Naive B cell (primary cell): ENCODE measurements at regions not wholly inside any gene's neighbourhood (a gene's known extent, or its start where the extent isn't known, plus 50 kb on each side); places are given as distances from the start of the nearest gene placed in this dataset.

Experiments used
- ATAC-seq, 2 donors: fragments of 150-1000 bp; cut with Tn5 transposase; 2 replicates each; pipeline ENCODE4 v1.10.0; 2021; ENCODE audit warnings: low read depth in 2 of 2, mild to moderate bottlenecking in 2 of 2, moderate library complexity in 2 of 2
- DNase-seq: peaks from one replicate; pipeline ENCODE4 v3.0.0; 2022
- H3K27ac Mint-ChIP-seq, 6 donors: one replicate each; pipeline ENCODE4 v1.8.0; 2020 to 2022; ENCODE audit warnings: mild to moderate bottlenecking in 6 of 6, mixed read lengths in 6 of 6, moderate library complexity in 5 of 6, inconsistent platforms in 2 of 6
- H3K27me3 Mint-ChIP-seq, 3 donors: one replicate each; pipeline ENCODE4 v1.8.0; 2021 to 2022; ENCODE audit warnings: mixed read lengths in 3 of 3, mild to moderate bottlenecking in 1 of 3
- H3K36me3 Mint-ChIP-seq, 2 donors: one replicate each; pipeline ENCODE4 v1.8.0; 2020 to 2022; ENCODE audit warnings: mixed read lengths in 2 of 2, inconsistent platforms in 1 of 2, mild to moderate bottlenecking in 1 of 2
- H3K4me1 Mint-ChIP-seq, 3 donors: one replicate each; pipeline ENCODE4 v1.8.0; 2020 to 2022; ENCODE audit warnings: mixed read lengths in 3 of 3, inconsistent platforms in 1 of 3, mild to moderate bottlenecking in 1 of 3, moderate library complexity in 1 of 3
- H3K4me3 Mint-ChIP-seq, 8 donors: one replicate each; pipeline ENCODE4 v1.8.0; 2020 to 2022; ENCODE audit warnings: mild to moderate bottlenecking in 8 of 8, mixed read lengths in 8 of 8, moderate library complexity in 8 of 8, inconsistent platforms in 2 of 8
- H3K9me3 Mint-ChIP-seq, 7 donors: one replicate each; pipeline ENCODE4 v1.8.0; 2020 to 2022; ENCODE audit warnings: mixed read lengths in 7 of 7, mild to moderate bottlenecking in 5 of 7, inconsistent platforms in 2 of 7, moderate library complexity in 1 of 7

DNA sequence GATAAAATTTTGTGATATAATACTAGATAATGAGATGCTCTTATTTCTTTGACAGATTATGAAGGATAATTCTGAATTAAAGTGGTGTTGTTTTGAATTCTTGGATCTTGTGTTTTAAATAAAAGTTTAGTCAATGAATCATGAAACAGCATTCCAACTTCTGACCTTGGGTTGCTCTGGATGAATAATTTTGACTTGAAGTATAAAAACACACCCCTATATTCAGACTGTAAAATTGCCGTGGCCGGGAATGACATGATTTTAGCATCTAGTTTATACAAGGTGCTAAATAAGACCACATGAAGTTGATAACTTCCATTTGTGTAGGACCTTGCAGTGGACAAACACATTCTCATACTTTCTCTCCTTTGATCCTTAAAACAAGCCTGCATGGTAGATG lies 67.2 kb upstream of the DAP start:
- Mint-ChIP-seq H3K27ac (no peak overlapping the region), H3K27me3 (peaks cover 0 to 33% (median 16%) of the 10 kb centered on the region in 3 donors), H3K4me1 (peaks cover 0 to 6% (median 0%) of the 10 kb centered on the region in 3 donors), H3K36me3 (no peaks in the 10 kb centered on the region), H3K4me3 (no peak overlapping the region), H3K9me3 (no peaks in the 10 kb centered on the region)
- no peak for ATAC-seq
- DNase-seq = no peak

DNA sequence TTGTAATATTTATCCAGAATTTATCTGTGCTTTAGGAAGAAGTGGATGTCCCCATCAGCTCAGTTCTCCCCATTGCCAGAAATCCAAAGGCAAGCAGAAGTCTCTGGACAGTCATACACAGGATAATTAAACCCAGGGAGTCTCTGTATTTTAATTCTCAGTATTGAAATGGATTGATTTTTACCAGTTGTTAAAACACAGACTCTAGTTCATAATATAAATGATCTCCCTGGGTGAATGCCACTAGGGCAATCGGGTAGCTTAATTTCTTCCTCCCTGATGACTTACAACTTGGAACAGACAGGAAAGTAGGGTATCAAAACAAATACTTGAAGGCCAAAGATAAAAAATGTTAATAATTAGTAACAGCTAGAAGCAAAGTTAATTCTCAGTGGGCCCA lies 66.5 kb upstream of the DAP start:
- DNase-seq = no peak
- Mint-ChIP-seq H3K27ac (no peak overlapping the region), H3K36me3 (no peaks in the 10 kb centered on the region), H3K4me1 (peaks cover 0 to 6% (median 0%) of the 10 kb centered on the region in 3 donors), H3K4me3 (no peak overlapping the region), H3K9me3 (no peaks in the 10 kb centered on the region), H3K27me3 (peaks cover 2 to 34% (median 21%) of the 10 kb centered on the region in 3 donors)
- ATAC-seq = no peak

DNA sequence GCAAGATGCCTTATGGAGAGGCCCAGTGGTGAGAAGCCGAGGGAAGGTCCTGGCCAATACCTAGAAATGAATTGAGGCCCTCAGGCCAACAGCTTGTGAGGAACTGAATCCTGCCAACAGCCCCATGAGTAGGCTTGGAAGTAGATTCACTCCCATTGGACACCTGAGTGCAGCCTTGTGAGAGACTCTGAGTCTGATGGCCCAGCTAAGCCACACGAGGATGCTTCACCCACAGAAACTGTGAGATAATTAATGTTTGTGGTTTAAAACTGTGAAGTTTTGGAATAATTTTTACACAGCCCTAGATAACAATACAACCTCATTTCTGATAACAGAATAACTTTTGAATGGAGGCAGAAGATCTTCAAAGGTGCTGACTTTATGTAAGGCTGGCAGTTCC lies 65.9 kb upstream of the DAP start:
- DNase-seq (no peak), ATAC-seq (no peak)
- H3K4me1 Mint-ChIP-seq = peaks cover 0 to 6% (median 0%) of the 10 kb centered on the region in 3 donors
- peak overlapping the region in 1 of 6 donors; percentile 3 for H3K27ac Mint-ChIP-seq
- H3K9me3 Mint-ChIP-seq = no peaks in the 10 kb centered on the region
- peaks cover 4 to 33% (median 20%) of the 10 kb centered on the region in 3 donors for H3K27me3 Mint-ChIP-seq
- H3K4me3 Mint-ChIP-seq = no peak overlapping the region
- no peaks in the 10 kb centered on the region for H3K36me3 Mint-ChIP-seq

DNA sequence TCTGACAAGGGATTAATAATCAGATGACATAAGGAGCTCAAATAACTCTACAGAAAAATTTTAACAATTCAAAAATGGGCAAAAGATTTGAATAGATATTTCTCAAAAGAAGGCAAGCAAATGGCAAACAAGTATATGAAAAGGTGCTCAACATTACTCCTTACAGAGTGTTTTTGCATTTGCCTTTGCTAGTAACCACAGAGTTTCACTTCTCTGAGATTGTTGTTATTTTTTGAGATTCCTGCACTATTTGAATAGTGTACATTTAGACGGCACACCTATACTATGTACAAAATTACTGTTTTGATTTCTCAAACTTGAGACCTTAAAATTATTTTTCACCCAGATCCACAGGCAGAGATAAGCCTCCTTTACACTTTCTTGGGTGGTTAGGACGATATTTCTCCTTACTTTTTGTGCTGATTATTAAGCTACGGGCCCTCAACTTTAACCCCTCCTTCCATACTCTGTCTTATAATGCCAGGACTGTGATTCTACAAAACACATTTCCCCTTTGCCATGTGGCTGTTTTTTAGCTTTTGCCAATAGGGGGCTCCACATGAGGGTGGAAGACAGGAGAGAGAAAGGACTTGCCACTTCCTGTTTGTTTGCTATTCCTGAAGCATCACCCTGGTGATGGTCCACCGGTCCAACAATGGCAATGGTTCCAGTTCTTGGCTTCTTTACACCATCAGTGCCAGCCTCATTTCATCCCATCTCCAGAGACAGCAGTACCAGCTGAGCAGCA lies 65.0 kb upstream of the DAP start:
- H3K27ac Mint-ChIP-seq = peak overlapping the region in 1 of 6 donors; percentile 39
- H3K36me3 Mint-ChIP-seq = no peaks in the 10 kb centered on the region
- ATAC-seq = peak in 1 of 2 donors; percentile 41
- no peak overlapping the region for H3K4me3 Mint-ChIP-seq
- H3K9me3 Mint-ChIP-seq = no peaks in the 10 kb centered on the region
- DNase-seq = no peak
- H3K27me3 Mint-ChIP-seq = peaks cover 5 to 24% (median 18%) of the 10 kb centered on the region in 3 donors
- H3K4me1 Mint-ChIP-seq = peaks cover 0 to 6% (median 0%) of the 10 kb centered on the region in 3 donors

DNA sequence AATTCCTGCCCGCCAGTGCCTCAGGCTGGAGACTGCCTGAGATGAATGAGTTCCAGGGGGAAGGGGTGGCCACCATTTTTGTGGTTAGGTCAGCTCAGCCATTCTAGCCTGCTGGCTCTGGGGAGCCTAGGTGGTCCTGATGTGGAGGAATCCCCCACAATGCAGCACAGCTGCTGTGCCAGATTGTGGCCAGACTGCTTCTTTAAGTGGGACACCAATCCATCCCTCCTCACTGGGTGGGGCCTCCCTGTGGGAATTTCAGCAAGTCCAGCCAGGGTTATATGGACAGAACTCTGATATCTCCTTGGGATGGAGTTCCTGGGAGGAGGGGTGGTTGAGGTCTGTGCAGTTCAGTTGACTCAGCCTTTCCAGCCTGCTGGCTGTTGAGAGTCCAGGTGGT lies 51.2 kb upstream of the DAP start:
- H3K27ac Mint-ChIP-seq = no peak overlapping the region
- H3K9me3 Mint-ChIP-seq = peaks cover 3 to 20% (median 8%) of the 10 kb centered on the region in 7 donors
- ATAC-seq (no peak), DNase-seq (no peak)
- no peaks in the 10 kb centered on the region for H3K4me1 Mint-ChIP-seq
- H3K27me3 Mint-ChIP-seq = peaks cover 6 to 32% (median 26%) of the 10 kb centered on the region in 3 donors
- peaks cover 0 to 15% of the 10 kb centered on the region in 2 donors for H3K36me3 Mint-ChIP-seq
- H3K4me3 Mint-ChIP-seq = no peak overlapping the region
